GM19463 (cell line): ENCODE measurements at regions not wholly inside any gene's neighbourhood (a gene's known extent, or its start where the extent isn't known, plus 50 kb on each side); places are given as distances from the start of the nearest gene placed in this dataset.
A peak's percentile ranks its signal among the peaks of the same experiment; 100 is the strongest.

Experiments used
- ATAC-seq: cut with Tn5 transposase; IDR thresholded peaks from one replicate; pipeline ENCODE4 v1.9.1; 2021; ENCODE audit warnings: mild to moderate bottlenecking, moderate library complexity; ENCODE audit not compliant: unreplicated experiment

- no peak for ATAC-seq
Measured at GRCh38 chr14:87816416-87816815, 176.6 kb downstream of the GALC start.

DNA sequence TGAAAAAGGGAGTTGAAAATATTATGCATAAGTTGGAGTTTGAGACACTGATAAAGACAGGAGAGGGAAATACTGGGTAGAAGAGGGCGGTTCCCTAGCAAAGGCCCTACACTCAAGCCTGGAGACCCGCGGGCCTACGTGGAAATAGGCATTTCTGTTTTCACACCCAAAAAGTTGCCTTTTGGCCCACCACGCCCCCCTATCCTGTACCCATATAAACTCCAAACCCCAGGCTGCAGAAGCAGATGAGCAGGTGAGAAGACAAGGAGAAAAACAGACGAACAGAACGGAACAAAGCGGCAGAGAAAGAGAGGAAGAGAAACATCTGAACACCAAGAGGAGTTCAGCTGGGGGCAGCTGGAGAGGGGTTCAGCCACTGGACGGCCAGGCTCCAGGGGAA lies 177.9 kb downstream of the GALC start:
- no peak for ATAC-seq

DNA sequence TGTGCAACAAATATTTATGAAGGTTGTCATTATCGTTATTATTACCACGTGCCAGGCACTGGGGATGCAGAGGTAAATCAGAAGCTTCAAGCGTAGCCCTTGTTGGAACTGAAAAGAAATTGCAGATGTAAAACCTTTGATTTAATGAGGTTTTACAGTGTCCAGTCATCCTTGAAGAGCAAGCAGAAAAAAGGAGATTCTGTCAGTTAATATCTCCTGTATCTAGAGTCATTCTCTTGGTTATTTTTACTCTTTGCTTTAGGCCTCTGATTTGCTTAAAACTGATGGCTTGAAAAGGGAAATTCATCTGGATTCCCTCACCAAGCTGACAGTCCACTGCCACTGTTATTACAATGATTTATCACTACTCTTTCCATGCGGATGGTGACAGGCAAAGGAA lies 179.3 kb downstream of the GALC start:
- ATAC-seq, result no peak

DNA sequence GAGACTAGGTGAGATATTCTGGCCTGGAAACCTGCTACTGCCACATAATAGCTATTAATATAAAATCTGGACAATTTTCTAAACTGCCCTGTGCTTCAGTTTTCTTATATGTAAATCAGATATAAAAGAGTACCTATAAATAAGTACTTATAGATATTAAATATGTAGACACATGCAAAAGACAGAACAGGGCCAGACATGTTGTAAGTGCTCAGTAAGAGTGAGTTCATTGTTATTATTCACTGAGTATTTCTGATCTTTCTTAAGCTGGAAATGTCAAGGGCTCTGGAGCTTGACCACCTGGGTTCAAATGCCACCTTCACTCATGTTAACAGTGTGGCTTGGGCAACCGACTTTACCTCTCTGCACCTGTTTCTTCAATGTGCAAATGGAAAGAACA lies 179.8 kb downstream of the GALC start:
- ATAC-seq, result no peak

DNA sequence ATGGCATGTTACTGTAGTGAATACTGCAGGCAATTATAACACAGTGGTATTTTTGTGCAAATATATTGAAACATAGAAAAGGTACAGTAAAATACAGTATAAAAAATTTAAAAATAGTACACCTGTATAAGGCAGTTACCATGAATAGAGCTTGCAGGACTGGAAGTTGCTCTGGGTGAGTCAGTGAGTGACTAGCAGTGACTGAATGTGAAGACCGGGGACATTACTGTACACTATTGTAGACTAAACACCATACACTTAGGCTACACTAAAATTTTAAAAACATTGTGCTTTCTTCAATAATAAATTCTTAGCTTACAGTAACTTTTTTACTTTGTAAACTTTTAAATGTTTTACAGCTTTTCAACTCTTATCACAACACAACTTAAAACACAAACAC lies 181.7 kb downstream of the GALC start:
- no peak for ATAC-seq

GRCh38 chr14:87810711-87811110 lies 182.3 kb downstream of the GALC start:
- no peak for ATAC-seq

- ATAC-seq, result no peak
Measured at GRCh38 chr14:87809261-87809660, 183.7 kb downstream of the GALC start.

DNA sequence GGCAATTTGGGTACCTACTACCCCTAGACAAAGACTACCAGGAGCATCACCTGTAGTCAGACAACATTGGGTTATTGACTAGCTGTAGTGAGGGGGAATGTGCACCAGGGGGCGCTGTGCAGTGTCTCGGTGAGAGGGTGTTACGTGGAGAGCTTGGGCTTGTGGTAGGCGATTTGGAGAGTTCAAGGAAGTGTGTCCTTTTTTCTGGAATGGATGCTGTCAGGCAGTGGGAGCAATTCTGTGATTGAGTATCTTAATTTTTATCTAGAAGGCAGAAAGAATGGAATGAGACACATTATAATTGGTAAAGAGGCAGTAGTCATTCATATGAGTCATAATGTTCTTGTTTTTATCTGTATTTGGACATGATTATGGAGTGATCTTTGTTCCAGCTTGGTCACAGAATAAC lies 187.7 kb downstream of the GALC start:
- no peak for ATAC-seq

- no peak for ATAC-seq
Measured at GRCh38 chr14:87800216-87800615, 192.8 kb downstream of the GALC start.

- no peak for ATAC-seq
Measured at GRCh38 chr14:87799400-87799799, 193.6 kb downstream of the GALC start.

DNA sequence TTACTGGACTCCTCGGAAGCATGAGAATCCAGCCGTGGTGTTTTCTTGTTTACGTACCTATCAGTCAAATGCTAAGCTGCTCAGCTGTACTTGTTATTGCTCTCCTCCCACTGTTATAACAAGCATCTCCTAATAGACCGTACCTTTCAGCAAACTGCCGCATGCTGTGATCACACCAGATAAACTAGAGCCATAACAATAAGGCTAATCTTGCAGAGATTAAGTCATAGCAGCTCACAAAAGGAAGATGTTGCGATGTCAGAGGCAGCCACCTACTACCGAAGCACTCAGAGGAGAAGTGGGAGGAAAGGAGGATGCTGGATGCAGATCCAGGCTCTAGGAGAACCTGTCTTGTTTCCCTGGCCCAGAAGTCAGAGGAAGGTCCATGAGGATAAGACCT lies 196.0 kb downstream of the GALC start:
- no peak for ATAC-seq

DNA sequence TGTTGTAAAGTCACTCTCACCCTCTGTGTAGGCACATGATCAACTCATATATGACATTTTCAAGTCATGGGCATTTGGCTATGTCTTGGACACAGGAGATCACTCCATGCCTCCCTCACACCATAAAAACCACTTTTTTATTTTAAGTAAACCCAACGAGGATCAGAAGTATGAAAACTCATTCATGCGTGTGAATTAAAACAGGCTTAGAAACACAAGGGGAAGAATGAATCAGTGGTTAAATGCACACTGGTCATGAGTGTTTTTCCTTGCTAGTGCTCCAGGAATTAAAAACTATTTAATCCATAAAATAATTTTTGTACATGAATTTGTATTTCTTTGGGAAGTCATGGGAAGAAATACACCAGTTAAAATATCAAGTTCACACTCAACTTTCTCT lies 198.4 kb downstream of the GALC start:
- no peak for ATAC-seq

DNA sequence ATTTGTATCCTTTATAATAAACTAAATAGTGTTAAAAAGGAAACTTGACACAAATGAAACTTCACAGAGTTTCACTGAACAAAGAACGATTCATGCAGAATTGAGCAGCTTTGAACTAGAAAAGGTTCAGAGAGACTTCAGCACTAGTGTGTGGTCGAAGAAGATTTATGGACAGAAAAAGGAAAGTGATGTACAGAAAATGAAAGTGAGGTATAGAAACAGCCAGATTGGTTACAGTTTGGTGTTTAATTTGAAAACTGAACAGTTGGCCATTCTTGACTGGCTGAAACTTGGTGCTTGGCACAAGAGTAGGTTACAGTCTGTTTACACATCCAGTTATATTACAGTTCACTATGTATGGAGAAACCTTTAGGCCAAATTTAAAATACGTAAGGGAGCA lies 207.1 kb downstream of the GALC start:
- peak; percentile 84 for ATAC-seq

DNA sequence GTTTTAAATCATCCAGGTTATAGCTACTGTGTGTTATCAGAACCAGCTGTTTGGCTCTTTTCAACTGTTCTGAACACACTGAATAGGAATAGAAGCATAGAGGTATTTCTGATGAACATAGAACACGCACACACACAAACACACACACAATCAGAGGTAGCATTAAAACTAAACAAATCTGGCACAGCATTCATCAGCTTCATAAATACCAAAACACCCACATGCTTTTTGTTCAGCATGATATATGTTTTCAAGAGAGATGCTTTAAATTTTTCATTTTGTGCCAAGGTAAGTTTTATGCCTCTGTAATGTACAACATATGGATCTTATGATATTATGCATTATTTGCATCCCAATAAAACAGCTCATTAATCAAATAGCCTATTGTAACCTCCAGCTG lies 208.6 kb downstream of the GALC start:
- ATAC-seq, result no peak

DNA sequence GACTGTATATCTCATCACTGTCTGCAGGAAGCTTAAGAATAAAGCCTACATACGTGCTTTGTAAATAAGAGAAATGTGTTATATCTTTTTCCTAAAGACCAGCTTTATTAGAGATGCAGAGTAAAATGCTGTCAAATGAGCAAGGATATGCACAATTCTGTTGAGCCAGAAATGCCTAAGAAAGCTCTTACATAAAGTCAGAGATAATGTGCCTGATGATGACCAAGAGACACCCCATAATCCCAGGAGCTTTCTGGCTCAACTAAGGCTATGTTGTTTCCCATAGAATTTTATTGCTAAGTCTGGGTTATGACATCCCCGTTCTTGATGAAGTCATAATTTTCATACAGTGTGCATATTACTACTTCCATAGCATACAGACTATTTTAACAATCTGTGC lies 209.9 kb downstream of the GALC start:
- ATAC-seq, result no peak

GRCh38 chr14:87772854-87773253 lies 220.1 kb downstream of the GALC start:
- no peak for ATAC-seq

- peak; percentile 94 for ATAC-seq
Measured at GRCh38 chr14:87767567-87767901, 225.4 kb downstream of the GALC start.

- ATAC-seq, result no peak
Measured at GRCh38 chr14:87758876-87759275, 234.1 kb downstream of the GALC start.

- peak; percentile 80 for ATAC-seq
Measured at GRCh38 chr14:87756661-87757060, 236.3 kb downstream of the GALC start.

GRCh38 chr14:87754520-87755223 lies 238.3 kb downstream of the GALC start:
- no peak for ATAC-seq

GRCh38 chr14:87748558-87748957 lies 244.4 kb downstream of the GALC start:
- no peak for ATAC-seq

DNA sequence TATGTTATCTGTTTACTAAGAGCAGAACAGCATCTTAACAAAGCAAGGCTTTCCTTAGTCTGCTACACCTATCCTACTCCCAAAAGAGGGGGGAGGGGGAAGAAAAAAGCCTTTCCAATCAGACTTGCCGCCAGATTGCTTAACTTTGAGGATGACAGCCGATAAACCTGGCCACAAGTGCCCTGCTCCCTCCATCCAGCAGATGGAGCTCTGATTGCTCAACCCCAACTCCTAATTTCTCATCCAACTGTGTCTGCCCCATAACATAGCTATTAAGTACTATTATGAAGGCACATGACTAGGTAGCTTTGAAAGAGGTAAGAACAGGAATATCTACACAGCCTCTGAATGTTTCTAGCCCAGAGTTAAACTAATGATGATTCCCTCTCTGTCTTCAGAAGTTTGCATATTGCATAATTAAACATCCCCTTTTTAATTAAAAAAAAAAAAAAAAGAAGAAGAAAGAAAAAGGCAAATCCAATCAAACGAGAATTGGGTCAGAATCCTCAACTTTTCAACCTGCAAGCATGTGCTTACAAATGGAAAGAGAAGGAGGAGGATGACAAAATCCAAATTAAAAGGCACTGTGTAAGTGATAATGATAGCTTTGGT lies 247.4 kb downstream of the GALC start:
- peak; percentile 81 for ATAC-seq
